PFSK-1 (cell line): ENCODE measurements at regions not wholly inside any gene's neighbourhood (a gene's known extent, or its start where the extent isn't known, plus 50 kb on each side); places are given as distances from the start of the nearest gene placed in this dataset.

Experiments
- FOXP2 ChIP-seq: optimal IDR thresholded peaks from 2 replicates; pipeline ENCODE3; 2011; ENCODE audit warnings: borderline replicate concordance, control low read depth, inconsistent platforms; ENCODE audit not compliant: insufficient read depth; ENCODE audit errors: extremely low read length, extremely low read depth
- POLR2AphosphoS5 ChIP-seq: IDR thresholded peaks from 2 replicates; pipeline ENCODE4 v1.6.1; 2012; ENCODE audit warnings: low read depth, mild to moderate bottlenecking, control low read depth, low read length, moderate library complexity
- REST ChIP-seq, 2 experiments: IDR thresholded peaks; 2 replicates each; pipeline versions ENCODE4 v1.6.1 to v1.8.0; 2011 to 2012; ENCODE audit warnings: low read depth in 2 of 2, low read length in 2 of 2, control low read depth in 1 of 2, inconsistent platforms in 1 of 2, mild to moderate bottlenecking in 1 of 2, moderate library complexity in 1 of 2; ENCODE audit not compliant: insufficient read depth in 1 of 2
- SIN3A ChIP-seq: IDR thresholded peaks from 2 replicates; pipeline ENCODE4 v1.6.1; 2012; ENCODE audit warnings: mild to moderate bottlenecking, low read length, moderate library complexity, borderline replicate concordance; ENCODE audit not compliant: insufficient read depth
- TAF1 ChIP-seq: IDR thresholded peaks from 2 replicates; pipeline ENCODE4 v1.6.1; 2012; ENCODE audit warnings: low read length, control low read depth, borderline replicate concordance; ENCODE audit not compliant: insufficient read depth

- TF ChIP-seq POLR2AphosphoS5, result no peak
- TF ChIP-seq SIN3A, result no peak
- no peak for TF ChIP-seq TAF1
- no peak for TF ChIP-seq REST (IDR thresholded peaks at IDR 0.05; ENCODE audit: insufficient read depth in 1 of 2, low read depth in 2 of 2, low read length in 2 of 2)
- no peak for TF ChIP-seq FOXP2
These were observed 162.5 kb upstream of the ISX start for GRCh38 chr22:34903416-34903815.
